PC-3 (cell line): ENCODE measurements at regions not wholly inside any gene's neighbourhood (a gene's known extent, or its start where the extent isn't known, plus 50 kb on each side); places are given as distances from the start of the nearest gene placed in this dataset.

Experiments used
- ATAC-seq: fragments of 200-7000 bp; cut with Tn5 transposase; 2 replicates; pipeline ENCODE4 v1.9.1; 2020; ENCODE audit warnings: mild to moderate bottlenecking, moderate library complexity
- BruUV-seq: library from RNA; stranded (reverse); fragments of 400-500 nt; replicated peaks from 2 replicates; lab custom pipeline; 2021; lab: Mats Ljungman, UMichigan
- CTCF ChIA-PET: fragments of 300-600 bp; sonication (Branson Sonifier 250); formaldehyde crosslinking; loops from one replicate; lab custom pipeline; 2022; ENCODE audit warnings: antibody characterized with exemption; lab: Charles Lee
- POLR2A ChIA-PET: fragments of 300-600 bp; sonication (Branson Sonifier 250); formaldehyde crosslinking; loops from one replicate; lab custom pipeline; 2022; ENCODE audit warnings: antibody characterized with exemption; ENCODE audit not compliant: unreplicated experiment; lab: Charles Lee
- DNase-seq: peaks from one replicate; pipeline ENCODE4 v3.0.0-alpha.2; 2015
- H2AFZ ChIP-seq: fragments of 300-600 bp; sonication (generic); 2 replicates; pipeline ENCODE4 v1.6.0; 2016; ENCODE audit warnings: antibody characterized with exemption, low read length
- H3F3A ChIP-seq: fragments of 300-600 bp; sonication (generic); one replicate; pipeline ENCODE4 v1.6.0; 2017; ENCODE audit warnings: antibody characterized with exemption, low read length, control low read depth, mild to moderate bottlenecking; ENCODE audit not compliant: unreplicated experiment
- H3K27ac ChIP-seq: fragments of 300-600 bp; sonication (generic); 2 replicates; pipeline ENCODE4 v1.5.1; 2016; ENCODE audit warnings: mild to moderate bottlenecking, low read length
- H3K27me3 ChIP-seq: fragments of 300-600 bp; sonication (generic); 2 replicates; pipeline ENCODE4 v1.6.1; 2016; ENCODE audit warnings: low read length, mixed read lengths
- H3K36me3 ChIP-seq: fragments of 300-600 bp; sonication (generic); 2 replicates; pipeline ENCODE4 v1.6.1; 2016; ENCODE audit warnings: low read depth, mixed run types, low read length, mixed read lengths
- H3K4me1 ChIP-seq: fragments of 300-600 bp; sonication (generic); 2 replicates; pipeline ENCODE4 v1.5.1; 2016; ENCODE audit warnings: low read length; ENCODE audit not compliant: insufficient read depth
- H3K4me2 ChIP-seq: fragments of 300-600 bp; sonication (generic); 2 replicates; pipeline ENCODE4 v1.6.0; 2016; ENCODE audit warnings: low read length
- H3K4me3 ChIP-seq: fragments of 300-600 bp; sonication (generic); 2 replicates; pipeline ENCODE4 v1.5.1; 2016; ENCODE audit warnings: mild to moderate bottlenecking, low read length, mixed read lengths
- H3K79me2 ChIP-seq: fragments of 300-600 bp; sonication (generic); 2 replicates; pipeline ENCODE4 v1.6.1; 2017; ENCODE audit warnings: low read length, mixed read lengths
- H3K9ac ChIP-seq: fragments of 300-600 bp; sonication (generic); 2 replicates; pipeline ENCODE4 v1.6.0; 2016; ENCODE audit warnings: mild to moderate bottlenecking, low read length
- H3K9me2 ChIP-seq: fragments of 300-600 bp; sonication (generic); replicated peaks from 2 replicates; pipeline ENCODE4 v1.6.1; 2016; ENCODE audit warnings: mixed run types, low read length, mixed read lengths
- H3K9me3 ChIP-seq: fragments of 300-600 bp; sonication (generic); 2 replicates; pipeline ENCODE4 v1.6.1; 2016; ENCODE audit warnings: low read length, mixed read lengths
- H4K20me1 ChIP-seq: fragments of 300-600 bp; sonication (generic); 2 replicates; pipeline ENCODE4 v1.6.1; 2016; ENCODE audit warnings: low read length, mixed read lengths
- EZH2 ChIP-seq: fragments of 300-600 bp; sonication (generic); IDR thresholded peaks from one replicate; pipeline ENCODE4 v1.6.1; 2017; ENCODE audit warnings: antibody characterized with exemption, mild to moderate bottlenecking, low read length; ENCODE audit not compliant: unreplicated experiment
- EZH2phosphoT487 ChIP-seq: fragments of 300-600 bp; sonication (generic); IDR thresholded peaks from 2 replicates; pipeline ENCODE4 v1.6.1; 2018; ENCODE audit warnings: mild to moderate bottlenecking, antibody characterized with exemption, low read length, borderline replicate concordance
- intact Hi-C: fragments of 100-400 bp; cut with micrococcal nuclease; formaldehyde crosslinking; loops from 2 replicates; pipeline ENCODE4 v1.9.0; 2023
- TF ChIP-seq, protein P1 (sequence below): fragments of 300-600 bp; sonication (generic); conservative IDR thresholded peaks from 2 replicates; pipeline ENCODE4 v1.5.1; 2017; ENCODE audit warnings: antibody characterized with exemption, low read depth, mild to moderate bottlenecking, low read length

DNA sequence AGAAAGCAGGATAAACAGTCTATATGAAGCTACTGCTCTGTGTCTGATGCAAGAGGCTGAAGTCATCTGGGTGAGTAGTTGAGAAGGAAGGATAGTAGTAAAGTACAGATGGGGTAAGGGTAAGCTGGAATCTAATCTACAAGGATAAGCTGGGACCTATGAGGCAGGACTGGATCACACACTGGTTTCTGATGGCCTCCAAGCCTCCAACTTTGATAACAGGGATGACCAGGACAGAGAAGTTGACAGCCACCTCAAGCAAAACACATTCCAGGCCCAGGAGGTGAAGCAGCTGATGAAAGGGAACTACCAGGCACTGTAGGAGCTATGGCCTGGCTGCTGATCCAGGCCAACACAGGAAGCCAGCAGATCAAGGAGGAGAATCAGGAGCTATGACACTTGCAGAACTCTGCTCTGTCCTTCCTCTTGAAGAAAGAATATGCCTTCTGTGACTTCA lies 278.1 kb upstream of the TMEM229A start:
- Histone ChIP-seq H3K9me2 (no peaks in the 10 kb centered on the region), H3K9ac (no peak overlapping the region), H4K20me1 (no peaks in the 10 kb centered on the region), H3F3A (no peaks in the 10 kb centered on the region), H3K4me1 (no peaks in the 10 kb centered on the region), H3K4me2 (no peak overlapping the region), H3K36me3 (no peaks in the 10 kb centered on the region), H3K4me3 (no peak overlapping the region), H2AFZ (no peak overlapping the region), H3K9me3 (no peaks in the 10 kb centered on the region), H3K27me3 (no peaks in the 10 kb centered on the region), H3K79me2 (no peaks in the 10 kb centered on the region), H3K27ac (no peak overlapping the region)
- BruUV-seq = no TSS peak
- intact Hi-C loops = no loop called here
- ChIA-PET POLR2A (no interaction called here), CTCF (no interaction called here)
- TF ChIP-seq, protein P1, sequence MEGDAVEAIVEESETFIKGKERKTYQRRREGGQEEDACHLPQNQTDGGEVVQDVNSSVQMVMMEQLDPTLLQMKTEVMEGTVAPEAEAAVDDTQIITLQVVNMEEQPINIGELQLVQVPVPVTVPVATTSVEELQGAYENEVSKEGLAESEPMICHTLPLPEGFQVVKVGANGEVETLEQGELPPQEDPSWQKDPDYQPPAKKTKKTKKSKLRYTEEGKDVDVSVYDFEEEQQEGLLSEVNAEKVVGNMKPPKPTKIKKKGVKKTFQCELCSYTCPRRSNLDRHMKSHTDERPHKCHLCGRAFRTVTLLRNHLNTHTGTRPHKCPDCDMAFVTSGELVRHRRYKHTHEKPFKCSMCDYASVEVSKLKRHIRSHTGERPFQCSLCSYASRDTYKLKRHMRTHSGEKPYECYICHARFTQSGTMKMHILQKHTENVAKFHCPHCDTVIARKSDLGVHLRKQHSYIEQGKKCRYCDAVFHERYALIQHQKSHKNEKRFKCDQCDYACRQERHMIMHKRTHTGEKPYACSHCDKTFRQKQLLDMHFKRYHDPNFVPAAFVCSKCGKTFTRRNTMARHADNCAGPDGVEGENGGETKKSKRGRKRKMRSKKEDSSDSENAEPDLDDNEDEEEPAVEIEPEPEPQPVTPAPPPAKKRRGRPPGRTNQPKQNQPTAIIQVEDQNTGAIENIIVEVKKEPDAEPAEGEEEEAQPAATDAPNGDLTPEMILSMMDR = no peak
- TF ChIP-seq EZH2 (no peak), EZH2phosphoT487 (no peak)
- no peak for DNase-seq
- no peak for ATAC-seq

DNA sequence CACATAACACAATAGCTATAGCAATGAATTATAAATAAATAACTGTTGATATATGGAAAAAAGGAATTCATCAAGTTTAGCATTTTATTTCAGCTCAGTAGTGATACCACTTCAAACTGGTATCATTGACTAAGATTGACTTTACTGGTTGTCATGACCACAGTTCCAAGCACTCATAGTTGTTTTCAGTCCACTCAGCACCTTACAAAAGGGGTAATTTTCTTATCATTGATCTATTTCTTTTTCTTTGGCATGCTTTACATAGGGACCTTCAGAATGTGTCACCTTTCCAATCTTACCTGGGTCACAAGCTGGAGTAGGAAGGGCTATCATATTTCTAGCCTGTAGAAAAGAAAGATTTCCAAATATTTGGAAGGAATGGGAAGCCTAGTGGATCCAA lies 275.5 kb upstream of the TMEM229A start:
- no peaks in the 10 kb centered on the region for H3K36me3 ChIP-seq
- intact Hi-C loops = no loop called here
- H3F3A ChIP-seq = no peaks in the 10 kb centered on the region
- no peaks in the 10 kb centered on the region for H3K79me2 ChIP-seq
- no TSS peak for BruUV-seq
- POLR2A ChIA-PET = interaction anchor here (0.5 kb wide), 1 partner anchor 107 kb away, joined by 3 read pairs; no protein-coding TSS in a partner anchor
- TF ChIP-seq EZH2phosphoT487 (no peak), EZH2 (no peak)
- TF ChIP-seq, protein P1 = no peak
- H3K4me2 ChIP-seq = no peak overlapping the region
- no peak overlapping the region for H2AFZ ChIP-seq
- DNase-seq = no peak
- H3K27me3 ChIP-seq = no peaks in the 10 kb centered on the region
- no peaks in the 10 kb centered on the region for H3K9me2 ChIP-seq
- no peak overlapping the region for H3K27ac ChIP-seq
- H3K4me1 ChIP-seq = no peaks in the 10 kb centered on the region
- H3K9ac ChIP-seq = no peak overlapping the region
- no peak for ATAC-seq
- CTCF ChIA-PET = no interaction called here
- no peaks in the 10 kb centered on the region for H3K9me3 ChIP-seq
- no peaks in the 10 kb centered on the region for H4K20me1 ChIP-seq
- H3K4me3 ChIP-seq = no peak overlapping the region

DNA sequence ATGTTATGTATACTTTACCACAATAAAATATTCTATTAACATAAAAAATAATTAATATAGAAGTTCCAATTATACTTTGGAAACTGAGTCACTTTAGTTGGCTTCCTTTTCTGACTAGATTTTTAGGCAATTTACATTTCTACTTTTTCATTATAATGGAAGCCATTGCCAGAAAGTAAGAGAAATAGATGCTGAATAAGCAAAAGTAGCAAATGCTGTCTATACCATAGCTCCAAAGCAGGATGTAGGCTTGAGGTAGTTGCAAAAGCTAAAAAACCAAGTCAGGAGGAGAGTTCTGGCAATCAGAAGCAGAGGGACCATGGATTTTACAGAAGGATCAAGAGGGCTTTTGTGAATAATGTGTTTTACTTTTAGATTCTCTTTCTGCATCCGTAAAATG lies 262.4 kb upstream of the TMEM229A start:
- Histone ChIP-seq H3K36me3 (no peaks in the 10 kb centered on the region), H3K4me1 (no peaks in the 10 kb centered on the region), H3K4me2 (no peak overlapping the region), H3K4me3 (no peak overlapping the region), H3K9ac (no peak overlapping the region), H3K27ac (no peak overlapping the region), H4K20me1 (no peaks in the 10 kb centered on the region), H3K27me3 (no peaks in the 10 kb centered on the region), H3K79me2 (no peaks in the 10 kb centered on the region), H3F3A (no peaks in the 10 kb centered on the region), H2AFZ (no peak overlapping the region), H3K9me3 (no peaks in the 10 kb centered on the region), H3K9me2 (no peaks in the 10 kb centered on the region)
- DNase-seq (no peak), ATAC-seq (no peak)
- POLR2A ChIA-PET = no interaction called here
- CTCF ChIA-PET = no interaction called here
- no TSS peak for BruUV-seq
- intact Hi-C loops = no loop called here
- no peak for TF ChIP-seq EZH2
- TF ChIP-seq EZH2phosphoT487 = no peak
- TF ChIP-seq, protein P1 = no peak
